Spleen (tissue), 11 donors: ENCODE measurements at regions not wholly inside any gene's neighbourhood (a gene's known extent, or its start where the extent isn't known, plus 50 kb on each side); places are given as distances from the start of the nearest gene placed in this dataset.

Experiments
- DNase-seq: peaks from one replicate; pipeline ENCODE4 v3.0.0-alpha.2; 2020
- H3K27ac ChIP-seq, 8 donors: fragments of 200-600 bp; sonication (generic) in 7 of 8; 1 replicate in 4 of 8; 2 replicates in 4 of 8; pipeline versions ENCODE4 v1.5.0 to v1.8.0; 2016 to 2021; ENCODE audit warnings: inconsistent platforms in 4 of 8, mild to moderate bottlenecking in 4 of 8, moderate library complexity in 1 of 8
- H3K27me3 ChIP-seq, 7 donors: fragments of 200-600 bp; sonication (generic) in 6 of 7; replicated peaks in 1 of 7; 1 replicate in 4 of 7; 2 replicates in 3 of 7; pipeline versions ENCODE4 v1.5.0 to v1.8.0; 2016 to 2021; ENCODE audit warnings: inconsistent platforms in 3 of 7, mild to moderate bottlenecking in 1 of 7
- H3K36me3 ChIP-seq, 6 donors: fragments of 200-600 bp; sonication (generic) in 5 of 6; 1 replicate in 4 of 6; 2 replicates in 2 of 6; pipeline versions ENCODE4 v1.5.0 to v1.8.0; 2016 to 2021; ENCODE audit warnings: inconsistent platforms in 2 of 6
- H3K4me1 ChIP-seq, 6 donors: fragments of 200-600 bp; sonication (generic) in 5 of 6; 1 replicate in 3 of 6; 2 replicates in 3 of 6; pipeline versions ENCODE4 v1.5.0 to v1.8.0; 2016 to 2021; ENCODE audit warnings: inconsistent platforms in 3 of 6
- H3K4me3 ChIP-seq, 8 donors: fragments of 200-600 bp; sonication (generic) in 7 of 8; 1 replicate in 4 of 8; 2 replicates in 4 of 8; pipeline versions ENCODE4 v1.5.0 to v1.8.0; 2016 to 2021; ENCODE audit warnings: inconsistent platforms in 4 of 8, mild to moderate bottlenecking in 4 of 8, moderate library complexity in 2 of 8
- H3K9me3 ChIP-seq, 8 donors: fragments of 200-600 bp; sonication (generic) in 7 of 8; 1 replicate in 4 of 8; 2 replicates in 4 of 8; pipeline versions ENCODE4 v1.5.0 to v1.8.0; 2016 to 2021; ENCODE audit warnings: inconsistent platforms in 4 of 8
- POLR2A ChIP-seq, 3 donors: fragments of 450-650 bp; IDR thresholded peaks; one replicate each; pipeline ENCODE4 v1.5.1; 2017; ENCODE audit warnings: antibody characterized with exemption in 3 of 3, mild to moderate bottlenecking in 1 of 3
- POLR2AphosphoS5 ChIP-seq, 3 donors: sonication (generic); formaldehyde crosslinking; IDR thresholded peaks; one replicate each; pipeline ENCODE4 v1.5.1; 2017; ENCODE audit warnings: antibody characterized with exemption in 3 of 3
- WGBS, 5 donors: extraction: QIAGEN DNeasy Blood & Tissue Kit in 3 of 5; methylation state at CpG; one replicate each; pipeline versions ENCODE4 v1.1.5 to v1.1.7; 2013 to 2018; 5-methylcytosine and 5-hydroxymethylcytosine counted together
- intact Hi-C: fragments of 100-400 bp; cut with DNase I; formaldehyde crosslinking; loops from one replicate; pipeline ENCODE4 v1.15.0; 2023; ENCODE audit warnings: low total_unique reads
- TF ChIP-seq, protein P1 (sequence below), 11 experiments: fragments of 200-600 bp in 7 of 11; fragments of 450-650 bp in 4 of 11; sonication (generic) in 4 of 11; IDR thresholded peaks in 8 of 11; conservative IDR thresholded peaks in 3 of 11; 1 replicate in 7 of 11; 2 replicates in 4 of 11; pipeline versions ENCODE4 v1.4.0 to v1.8.0; 2016 to 2021; ENCODE audit warnings: antibody characterized with exemption in 11 of 11, inconsistent platforms in 4 of 11, mild to moderate bottlenecking in 1 of 11
- donor health status: healthy with polysubstance abuse.
- donor health status: DM: no; HTN: no; CAD: no; lungs with moderate emphysema.
- donor health status: DM: no; HTN: no; CAD: no.
- donor health status: Bipolar disorder and iron deficiency.
- donor health status: healthy.
- donor health status: DM: no; HTN: no; CAD: no.
- donor health status: DM: yes; HTN: yes; CAD: no.

DNA sequence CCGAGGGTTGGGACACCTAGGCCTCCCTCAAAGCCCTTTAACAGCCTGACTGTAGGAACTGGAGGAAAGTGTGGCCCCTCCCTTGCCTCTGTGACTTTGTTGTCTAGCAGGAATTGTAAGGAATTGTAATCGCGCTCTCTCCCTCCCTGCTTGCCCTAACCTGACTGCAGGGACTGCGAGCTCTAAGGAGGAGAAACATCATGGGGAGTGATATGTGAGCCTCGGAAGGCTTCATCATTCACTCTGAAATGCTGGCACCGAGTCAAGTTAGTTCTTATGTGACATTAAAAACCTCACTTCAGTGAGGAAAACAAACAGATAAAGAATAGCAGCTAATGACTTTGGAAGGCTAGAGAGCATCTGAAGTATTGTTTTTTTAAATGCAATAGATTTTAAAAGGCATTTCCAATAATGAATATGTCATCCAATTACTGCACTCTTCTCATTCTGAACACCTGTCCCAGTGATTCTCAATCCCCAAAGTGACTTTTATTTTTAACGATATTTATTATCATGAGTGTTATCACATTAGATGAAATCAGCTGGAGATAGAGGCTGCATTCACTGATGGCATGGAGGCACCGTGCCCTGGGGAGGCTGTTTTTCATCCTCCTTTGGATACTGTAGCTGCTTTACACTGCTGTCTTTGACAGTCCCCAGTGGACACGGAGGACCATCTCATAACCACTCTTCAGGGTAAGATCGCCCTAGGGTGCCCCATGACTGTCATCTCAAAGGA lies 58.5 kb upstream of the NTM start:
- peaks cover 0 to 20% (median 0%) of the 10 kb centered on the region in 7 donors for H3K27me3 ChIP-seq
- H3K36me3 ChIP-seq, result no peaks in the 10 kb centered on the region
- H3K4me1 ChIP-seq, result no peaks in the 10 kb centered on the region
- DNase-seq, result no peak
- H3K4me3 ChIP-seq, result no peak overlapping the region
- WGBS, 5 donors, result 69 to 85% (median 76%) methylated on average over 10 of the region's 10 CpGs
- intact Hi-C loops, result no loop called here
- TF ChIP-seq, protein P1, sequence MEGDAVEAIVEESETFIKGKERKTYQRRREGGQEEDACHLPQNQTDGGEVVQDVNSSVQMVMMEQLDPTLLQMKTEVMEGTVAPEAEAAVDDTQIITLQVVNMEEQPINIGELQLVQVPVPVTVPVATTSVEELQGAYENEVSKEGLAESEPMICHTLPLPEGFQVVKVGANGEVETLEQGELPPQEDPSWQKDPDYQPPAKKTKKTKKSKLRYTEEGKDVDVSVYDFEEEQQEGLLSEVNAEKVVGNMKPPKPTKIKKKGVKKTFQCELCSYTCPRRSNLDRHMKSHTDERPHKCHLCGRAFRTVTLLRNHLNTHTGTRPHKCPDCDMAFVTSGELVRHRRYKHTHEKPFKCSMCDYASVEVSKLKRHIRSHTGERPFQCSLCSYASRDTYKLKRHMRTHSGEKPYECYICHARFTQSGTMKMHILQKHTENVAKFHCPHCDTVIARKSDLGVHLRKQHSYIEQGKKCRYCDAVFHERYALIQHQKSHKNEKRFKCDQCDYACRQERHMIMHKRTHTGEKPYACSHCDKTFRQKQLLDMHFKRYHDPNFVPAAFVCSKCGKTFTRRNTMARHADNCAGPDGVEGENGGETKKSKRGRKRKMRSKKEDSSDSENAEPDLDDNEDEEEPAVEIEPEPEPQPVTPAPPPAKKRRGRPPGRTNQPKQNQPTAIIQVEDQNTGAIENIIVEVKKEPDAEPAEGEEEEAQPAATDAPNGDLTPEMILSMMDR (IDR thresholded peaks at IDR 0.05 in 8 of 11, conservative IDR thresholded peaks at IDR 0.05 in 3 of 11), result no peak
- no peak for TF ChIP-seq POLR2AphosphoS5 (IDR thresholded peaks at IDR 0.05)
- no peak for TF ChIP-seq POLR2A (IDR thresholded peaks at IDR 0.05)
- H3K27ac ChIP-seq, result no peak overlapping the region
- H3K9me3 ChIP-seq, result no peaks in the 10 kb centered on the region
